Kidney (tissue), 13 donors: ENCODE measurements at regions not wholly inside any gene's neighbourhood (a gene's known extent, or its start where the extent isn't known, plus 50 kb on each side); places are given as distances from the start of the nearest gene placed in this dataset.
A peak's percentile ranks its signal among the peaks of the same experiment; 100 is the strongest.

Experiments used
- DNase-seq, 5 donors: peaks; one replicate each; pipeline ENCODE4 v3.0.0-alpha.2; 2013 to 2020
- FAIRE-seq: peaks from 2 replicates; lab custom pipeline; 2012; peaks lifted over from hg19 to GRCh38; lab: Jason Lieb, UNC
- H3K27ac ChIP-seq, 2 donors: one replicate each; pipeline ENCODE4 v1.7.0; 2013; ENCODE audit warnings: low read depth in 2 of 2, low read length in 2 of 2, inconsistent platforms in 1 of 2
- H3K27me3 ChIP-seq: one replicate; pipeline ENCODE4 v1.7.1; 2013; ENCODE audit warnings: low read length, inconsistent platforms; ENCODE audit not compliant: control insufficient read depth, insufficient read depth
- H3K36me3 ChIP-seq, 3 donors: one replicate each; pipeline versions ENCODE4 v1.7.0 to v1.7.1; 2013; ENCODE audit warnings: low read length in 3 of 3, control low read depth in 1 of 3, inconsistent platforms in 1 of 3; ENCODE audit not compliant: insufficient read depth in 3 of 3, control insufficient read depth in 2 of 3
- H3K4me1 ChIP-seq, 3 donors: one replicate each; pipeline versions ENCODE4 v1.7.0 to v1.7.1; 2013; ENCODE audit warnings: low read length in 3 of 3, inconsistent platforms in 1 of 3, low read depth in 1 of 3; ENCODE audit not compliant: control insufficient read depth in 2 of 3, insufficient read depth in 2 of 3
- H3K4me3 ChIP-seq, 3 donors: one replicate each; pipeline versions ENCODE4 v1.7.0 to v1.8.1; 2013; ENCODE audit warnings: low read length in 3 of 3, control low read depth in 1 of 3, inconsistent platforms in 1 of 3
- H3K9ac ChIP-seq, 3 donors: one replicate each; pipeline versions ENCODE4 v1.7.0 to v1.7.1; 2013; ENCODE audit warnings: low read length in 3 of 3, control low read depth in 1 of 3, inconsistent platforms in 1 of 3
- H3K9me3 ChIP-seq, 3 donors: one replicate each; pipeline versions ENCODE4 v1.7.0 to v1.7.1; 2013; ENCODE audit warnings: low read length in 3 of 3, control low read depth in 1 of 3, inconsistent platforms in 1 of 3; ENCODE audit not compliant: control insufficient read depth in 2 of 3, insufficient read depth in 1 of 3
- CTCF ChIP-seq: IDR thresholded peaks from 3 replicates; pipeline ENCODE4 v1.5.1; 2012; ENCODE audit warnings: mild to moderate bottlenecking, moderate library complexity, borderline replicate concordance; ENCODE audit not compliant: insufficient read depth; ENCODE audit errors: extremely low read depth
- intact Hi-C: fragments of 100-400 bp; cut with DNase I; formaldehyde crosslinking; loops from one replicate; pipeline ENCODE4 v1.11.1; 2022
- donor health status: control.
- donor health status: control.
- donor health status: control.
- donor health status: control.
- donor health status: control.
- donor health status: DM: yes; HTN: yes; CAD: no.
- donor health status: Normal renal cell carcinoma (clear cell type).

- Histone ChIP-seq H3K36me3 (no peaks in the 10 kb centered on the region), H3K27me3 (no peaks in the 10 kb centered on the region), H3K9ac (no peak overlapping the region), H3K27ac (no peak overlapping the region), H3K9me3 (no peaks in the 10 kb centered on the region), H3K4me1 (peaks cover 0 to 2% (median 0%) of the 10 kb centered on the region in 3 donors), H3K4me3 (no peak overlapping the region)
- TF ChIP-seq CTCF = no peak
- intact Hi-C loops = no loop called here
- FAIRE-seq (no peak), DNase-seq (no peak)
These were observed 303.5 kb upstream of the GATB start for GRCh38 chr4:152064282-152064681.

GRCh38 chr4:152063621-152064240 lies 302.9 kb upstream of the GATB start:
- no peak overlapping the region for H3K9ac ChIP-seq
- TF ChIP-seq CTCF = no peak
- no peak for FAIRE-seq

GRCh38 chr4:152062936-152063620 lies 302.3 kb upstream of the GATB start:
- H3K4me3 ChIP-seq = no peak overlapping the region
- peaks cover 0 to 2% (median 0%) of the 10 kb centered on the region in 3 donors for H3K4me1 ChIP-seq
- intact Hi-C loops = no loop called here
- FAIRE-seq (no peak), DNase-seq (no peak)
- H3K27ac ChIP-seq = no peak overlapping the region
- no peaks in the 10 kb centered on the region for H3K9me3 ChIP-seq
- no peak for TF ChIP-seq CTCF
- no peak overlapping the region for H3K9ac ChIP-seq
- no peaks in the 10 kb centered on the region for H3K36me3 ChIP-seq
- H3K27me3 ChIP-seq = no peaks in the 10 kb centered on the region

More at GRCh38 chr4:152063621-152064240, 302.9 kb upstream of the GATB start:
- intact Hi-C loops = no loop called here
- H3K4me3 ChIP-seq = no peak overlapping the region
- DNase-seq = peak in 4 of 5 donors; percentile 59 to 69 (median 67)
- peaks cover 0 to 2% (median 0%) of the 10 kb centered on the region in 3 donors for H3K4me1 ChIP-seq
- no peak overlapping the region for H3K27ac ChIP-seq
- H3K27me3 ChIP-seq = no peaks in the 10 kb centered on the region
- H3K36me3 ChIP-seq = no peaks in the 10 kb centered on the region
- no peaks in the 10 kb centered on the region for H3K9me3 ChIP-seq
